GM21786 (cell line): ENCODE measurements at regions not wholly inside any gene's neighbourhood (a gene's known extent, or its start where the extent isn't known, plus 50 kb on each side); places are given as distances from the start of the nearest gene placed in this dataset.
"Not testable (repeated sequence)": the region's sequence is repeated elsewhere in the genome, so short reads cannot be mapped to it uniquely, and the experiment has no call there.

ENCODE experiments used
- ATAC-seq: cut with Tn5 transposase; IDR thresholded peaks from one replicate; pipeline ENCODE4 v1.9.1; 2021; ENCODE audit not compliant: unreplicated experiment

- ATAC-seq = not testable (repeated sequence)
Measured at GRCh38 chr1:146521804-146522203, 293.0 kb upstream of the NOTCH2NLA start.

- not testable (repeated sequence) for ATAC-seq
Measured at GRCh38 chr1:146513754-146514153, 284.9 kb upstream of the NOTCH2NLA start.

- ATAC-seq = not testable (repeated sequence)
Measured at GRCh38 chr1:146511047-146511777, 282.4 kb upstream of the NOTCH2NLA start.

- ATAC-seq = not testable (repeated sequence)
Measured at GRCh38 chr1:146510248-146510983, 281.6 kb upstream of the NOTCH2NLA start.

- not testable (repeated sequence) for ATAC-seq
Measured at GRCh38 chr1:146504121-146504520, 275.3 kb upstream of the NOTCH2NLA start.

- not testable (repeated sequence) for ATAC-seq
Measured at GRCh38 chr1:146487555-146487954, 258.7 kb upstream of the NOTCH2NLA start.

- not testable (repeated sequence) for ATAC-seq
Measured at GRCh38 chr1:146487155-146487554, 258.3 kb upstream of the NOTCH2NLA start.

GRCh38 chr1:146486300-146487014 is 257.6 kb upstream of the NOTCH2NLA start:
- ATAC-seq = not testable (repeated sequence)

GRCh38 chr1:146484195-146484594 is 255.4 kb upstream of the NOTCH2NLA start:
- ATAC-seq = not testable (repeated sequence)

- not testable (repeated sequence) for ATAC-seq
Measured at GRCh38 chr1:146479188-146479587, 250.4 kb upstream of the NOTCH2NLA start.

GRCh38 chr1:146478125-146478720 is 249.4 kb upstream of the NOTCH2NLA start:
- ATAC-seq = not testable (repeated sequence)

GRCh38 chr1:146475086-146475485 is 246.3 kb upstream of the NOTCH2NLA start:
- ATAC-seq = not testable (repeated sequence)

GRCh38 chr1:146474216-146474615 is 245.4 kb upstream of the NOTCH2NLA start:
- not testable (repeated sequence) for ATAC-seq

- ATAC-seq = peak; percentile 68
Measured at GRCh38 chr1:146472192-146472861, 243.5 kb upstream of the NOTCH2NLA start.

- not testable (repeated sequence) for ATAC-seq
Measured at GRCh38 chr1:146459939-146460338, 231.1 kb upstream of the NOTCH2NLA start.

- not testable (repeated sequence) for ATAC-seq
Measured at GRCh38 chr1:146459308-146459707, 230.5 kb upstream of the NOTCH2NLA start.

- not testable (repeated sequence) for ATAC-seq
Measured at GRCh38 chr1:146448877-146449246, 220.0 kb upstream of the NOTCH2NLA start.

GRCh38 chr1:146448212-146448876 is 219.5 kb upstream of the NOTCH2NLA start:
- not testable (repeated sequence) for ATAC-seq

GRCh38 chr1:146443871-146444222 is 215.0 kb upstream of the NOTCH2NLA start:
- not testable (repeated sequence) for ATAC-seq
